ENCODE measurements at regions not wholly inside any gene's neighbourhood (a gene's known extent, or its start where the extent isn't known, plus 50 kb on each side); places are given as distances from the start of the nearest gene placed in this dataset.

- TF ChIP-seq CTCF (IDR thresholded peaks at IDR 0.05; ENCODE audit: borderline replicate concordance, extremely low read depth, low read length, poor library complexity, severe bottlenecking), result no peak
- no peak for TF ChIP-seq EZH2 (IDR thresholded peaks at IDR 0.05; ENCODE audit: borderline replicate concordance, low read depth, low read length, severe bottlenecking)
These were observed 338.3 kb downstream of the LTN1 start for GRCh38 chr21:28654406-28654805.
